ENCODE measurements at regions not wholly inside any gene's neighbourhood (a gene's known extent, or its start where the extent isn't known, plus 50 kb on each side); places are given as distances from the start of the nearest gene placed in this dataset.

GRCh38 chr16:48879223-48880122, 269.5 kb upstream of the N4BP1 start:
- DNase-seq, result no peak

- DNase-seq, result no peak
Observed at GRCh38 chr16:48877946-48878345, 268.0 kb upstream of the N4BP1 start.

GRCh38 chr16:48870141-48870540, 260.2 kb upstream of the N4BP1 start:
- no peak for DNase-seq

- DNase-seq, result no peak
Observed at GRCh38 chr16:48865520-48865919, 255.5 kb upstream of the N4BP1 start.

- DNase-seq, result no peak
Observed at GRCh38 chr16:48864055-48864454, 254.1 kb upstream of the N4BP1 start.

GRCh38 chr16:48862087-48862532, 252.1 kb upstream of the N4BP1 start:
- no peak for DNase-seq

- DNase-seq, result no peak
Observed at GRCh38 chr16:48860341-48860740, 250.4 kb upstream of the N4BP1 start.

GRCh38 chr16:48852951-48853350, 243.0 kb upstream of the N4BP1 start:
- DNase-seq, result no peak

- DNase-seq, result no peak
Observed at GRCh38 chr16:48852458-48852857, 242.5 kb upstream of the N4BP1 start.

GRCh38 chr16:48850097-48850770, 240.3 kb upstream of the N4BP1 start:
- DNase-seq, result no peak

- DNase-seq, result no peak
Observed at GRCh38 chr16:48846277-48846676, 236.3 kb upstream of the N4BP1 start.

- DNase-seq, result no peak
Observed at GRCh38 chr16:48845261-48845660, 235.3 kb upstream of the N4BP1 start.

- DNase-seq, result no peak
Observed at GRCh38 chr16:48838349-48838748, 228.4 kb upstream of the N4BP1 start.

GRCh38 chr16:48836636-48837035, 226.7 kb upstream of the N4BP1 start:
- DNase-seq, result no peak

GRCh38 chr16:48836067-48836466, 226.1 kb upstream of the N4BP1 start:
- no peak for DNase-seq

- DNase-seq, result no peak
Observed at GRCh38 chr16:48834576-48834975, 224.6 kb upstream of the N4BP1 start.

GRCh38 chr16:48833461-48833860, 223.5 kb upstream of the N4BP1 start:
- no peak for DNase-seq

GRCh38 chr16:48831076-48831722, 221.2 kb upstream of the N4BP1 start:
- no peak for DNase-seq

- no peak for DNase-seq
Observed at GRCh38 chr16:48829336-48830310, 219.6 kb upstream of the N4BP1 start.

- no peak for DNase-seq
Observed at GRCh38 chr16:48824271-48824670, 214.3 kb upstream of the N4BP1 start.

- no peak for DNase-seq
Observed at GRCh38 chr16:48822431-48822830, 212.5 kb upstream of the N4BP1 start.

- no peak for DNase-seq
Observed at GRCh38 chr16:48820379-48820778, 210.4 kb upstream of the N4BP1 start.

GRCh38 chr16:48818257-48818656, 208.3 kb upstream of the N4BP1 start:
- DNase-seq, result no peak
